GM12878 (cell line): ENCODE measurements at regions not wholly inside any gene's neighbourhood (a gene's known extent, or its start where the extent isn't known, plus 50 kb on each side); places are given as distances from the start of the nearest gene placed in this dataset.

ENCODE experiments used
- ATAC-seq: fragments of 200-7000 bp; cut with Tn5 transposase; 3 replicates; pipeline ENCODE4 v1.9.1; 2020; ENCODE audit warnings: mild to moderate bottlenecking, moderate library complexity
- BruUV-seq: library from RNA; stranded (reverse); fragments of 400-500 nt; replicated peaks from 2 replicates; lab custom pipeline; 2021; lab: Mats Ljungman, UMichigan
- CTCF ChIA-PET: fragments of 300-600 bp; sonication (Branson Sonifier 250); formaldehyde crosslinking; extraction: SDS; loops from one replicate; lab custom pipeline; 2021; ENCODE audit warnings: inconsistent platforms; lab: Yijun Ruan, JAX
- POLR2A ChIA-PET: fragments of 350-600 bp; formaldehyde crosslinking; extraction: SDS; loops from one replicate; lab custom pipeline; 2021; ENCODE audit warnings: inconsistent platforms; lab: Charles Lee
- RAD21 ChIA-PET: fragments of 300-600 bp; sonication (Branson Sonifier 250); formaldehyde crosslinking; loops from one replicate; lab custom pipeline; 2023; ENCODE audit warnings: antibody characterized with exemption; ENCODE audit not compliant: unreplicated experiment; lab: Charles Lee
- SMC1A ChIA-PET: fragments of 300-600 bp; sonication (Branson Sonifier 250); formaldehyde crosslinking; loops from one replicate; lab custom pipeline; 2023; ENCODE audit not compliant: unreplicated experiment, uncharacterized antibody; lab: Charles Lee
- DNase-seq: peaks from one replicate; pipeline ENCODE4 v3.0.0-alpha.2; 2011; ENCODE audit warnings: low read depth, low spot score
- FAIRE-seq: peaks from 3 replicates; lab custom pipeline; 2011; peaks lifted over from hg19 to GRCh38; lab: Jason Lieb, UNC
- H2AFZ ChIP-seq: 2 replicates; pipeline ENCODE4 v1.6.0; 2011; ENCODE audit warnings: low read depth, low read length, control low read depth; ENCODE audit not compliant: control insufficient read depth
- H3K27ac ChIP-seq: 2 replicates; pipeline ENCODE4 v1.5.1; 2011; ENCODE audit warnings: control low read depth; ENCODE audit not compliant: control insufficient read depth, insufficient read depth
- H3K27me3 ChIP-seq, 2 experiments: replicated peaks in 1 of 2; 2 replicates each; pipeline versions ENCODE4 v1.6.0 to v1.6.1; 2011; ENCODE audit warnings: low read length in 1 of 2; ENCODE audit not compliant: control insufficient read depth in 2 of 2, insufficient read depth in 2 of 2
- H3K36me3 ChIP-seq, 2 experiments: 2 replicates each; pipeline ENCODE4 v1.5.1; 2011; ENCODE audit warnings: low read length in 1 of 2; ENCODE audit not compliant: control insufficient read depth in 2 of 2, insufficient read depth in 2 of 2
- H3K4me1 ChIP-seq: 2 replicates; pipeline ENCODE4 v1.6.1; 2011; ENCODE audit warnings: mild to moderate bottlenecking, low read length, moderate library complexity, mixed read lengths; ENCODE audit not compliant: control insufficient read depth, insufficient read depth
- H3K4me2 ChIP-seq: 2 replicates; pipeline ENCODE4 v1.6.0; 2011; ENCODE audit warnings: control low read depth; ENCODE audit not compliant: control insufficient read depth, insufficient read depth
- H3K4me3 ChIP-seq: fragments of 200-600 bp; sonication (generic); 2 replicates; pipeline ENCODE4 v1.5.1; 2016
- H3K79me2 ChIP-seq: 2 replicates; pipeline ENCODE4 v1.6.0; 2011; ENCODE audit warnings: low read length; ENCODE audit not compliant: control insufficient read depth, insufficient read depth
- H3K9ac ChIP-seq: 2 replicates; pipeline ENCODE4 v1.8.0; 2011; ENCODE audit warnings: low read length, control low read depth, mixed read lengths; ENCODE audit not compliant: control insufficient read depth, insufficient read depth
- H3K9me3 ChIP-seq: replicated peaks from 3 replicates; pipeline ENCODE4 v1.5.1; 2011; ENCODE audit warnings: mild to moderate bottlenecking, low read length; ENCODE audit not compliant: control insufficient read depth, insufficient read depth
- H4K20me1 ChIP-seq: 2 replicates; pipeline ENCODE4 v1.6.0; 2011; ENCODE audit not compliant: control insufficient read depth, insufficient read depth
- ELK1 ChIP-seq: IDR thresholded peaks from 2 replicates; pipeline ENCODE4 v1.6.1; 2012; ENCODE audit warnings: low read depth, low read length, improper control_type of control experiment
- FOXM1 ChIP-seq: IDR thresholded peaks from 2 replicates; pipeline ENCODE4 v1.6.1; 2012; ENCODE audit warnings: low read depth, mild to moderate bottlenecking, inconsistent platforms, low read length, moderate library complexity
- SUZ12 ChIP-seq: fragments of 200-600 bp; sonication (generic); IDR thresholded peaks from one replicate; pipeline ENCODE4 v1.6.1; 2018; ENCODE audit warnings: antibody characterized with exemption, mild to moderate bottlenecking; ENCODE audit not compliant: unreplicated experiment
- TCF12 ChIP-seq: IDR thresholded peaks from 2 replicates; pipeline ENCODE4 v1.6.1; 2011; ENCODE audit warnings: low read depth, mild to moderate bottlenecking, low read length
- WGBS: methylation state at CpG from one replicate; pipeline ENCODE4 v1.1.6; 2016; ENCODE audit warnings: low lambda C conversion rate; ENCODE audit not compliant: insufficient replicate concordance, insufficient coverage; ENCODE audit errors: missing lambda C conversion rate; 5-methylcytosine and 5-hydroxymethylcytosine counted together
- in situ Hi-C: fragments of 300-500 bp; cut with MboI; formaldehyde crosslinking; loops from 9 replicates; pipeline ENCODE4 v1.14.3; 2018; ENCODE audit warnings: mixed read lengths
- intact Hi-C: fragments of 100-400 bp; cut with micrococcal nuclease; formaldehyde crosslinking; loops from one replicate; pipeline ENCODE4 v1.14.2; 2022; ENCODE audit not compliant: unreplicated experiment
- TF ChIP-seq, protein P1 (sequence below): fragments of 450-650 bp; conservative IDR thresholded peaks from 2 replicates; pipeline ENCODE4 v1.6.1; 2017; ENCODE audit warnings: mild to moderate bottlenecking, moderate library complexity

DNA sequence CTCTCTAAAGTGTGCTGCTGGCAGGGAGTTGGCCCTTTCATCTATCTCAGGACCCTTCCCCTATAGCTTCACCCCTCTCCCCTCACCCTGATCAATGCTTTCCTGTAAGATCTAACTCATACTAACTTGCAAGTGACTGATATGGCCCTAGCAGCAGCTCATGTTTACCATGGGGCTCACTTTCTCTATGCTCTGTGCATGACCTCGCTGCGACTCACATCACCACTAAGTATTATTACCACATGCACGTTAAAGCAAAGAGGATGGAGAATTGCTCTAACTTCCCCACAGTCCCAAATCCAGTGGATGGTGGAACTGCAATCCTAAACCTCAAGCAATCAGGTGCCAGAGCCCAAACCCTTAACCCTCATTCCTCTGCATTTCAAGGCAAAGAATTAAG is 626.6 kb downstream of the MID1IP1 start (continued):
- TF ChIP-seq, protein P1, sequence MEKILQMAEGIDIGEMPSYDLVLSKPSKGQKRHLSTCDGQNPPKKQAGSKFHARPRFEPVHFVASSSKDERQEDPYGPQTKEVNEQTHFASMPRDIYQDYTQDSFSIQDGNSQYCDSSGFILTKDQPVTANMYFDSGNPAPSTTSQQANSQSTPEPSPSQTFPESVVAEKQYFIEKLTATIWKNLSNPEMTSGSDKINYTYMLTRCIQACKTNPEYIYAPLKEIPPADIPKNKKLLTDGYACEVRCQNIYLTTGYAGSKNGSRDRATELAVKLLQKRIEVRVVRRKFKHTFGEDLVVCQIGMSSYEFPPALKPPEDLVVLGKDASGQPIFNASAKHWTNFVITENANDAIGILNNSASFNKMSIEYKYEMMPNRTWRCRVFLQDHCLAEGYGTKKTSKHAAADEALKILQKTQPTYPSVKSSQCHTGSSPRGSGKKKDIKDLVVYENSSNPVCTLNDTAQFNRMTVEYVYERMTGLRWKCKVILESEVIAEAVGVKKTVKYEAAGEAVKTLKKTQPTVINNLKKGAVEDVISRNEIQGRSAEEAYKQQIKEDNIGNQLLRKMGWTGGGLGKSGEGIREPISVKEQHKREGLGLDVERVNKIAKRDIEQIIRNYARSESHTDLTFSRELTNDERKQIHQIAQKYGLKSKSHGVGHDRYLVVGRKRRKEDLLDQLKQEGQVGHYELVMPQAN = no peak
- TF ChIP-seq FOXM1 = no peak

DNA sequence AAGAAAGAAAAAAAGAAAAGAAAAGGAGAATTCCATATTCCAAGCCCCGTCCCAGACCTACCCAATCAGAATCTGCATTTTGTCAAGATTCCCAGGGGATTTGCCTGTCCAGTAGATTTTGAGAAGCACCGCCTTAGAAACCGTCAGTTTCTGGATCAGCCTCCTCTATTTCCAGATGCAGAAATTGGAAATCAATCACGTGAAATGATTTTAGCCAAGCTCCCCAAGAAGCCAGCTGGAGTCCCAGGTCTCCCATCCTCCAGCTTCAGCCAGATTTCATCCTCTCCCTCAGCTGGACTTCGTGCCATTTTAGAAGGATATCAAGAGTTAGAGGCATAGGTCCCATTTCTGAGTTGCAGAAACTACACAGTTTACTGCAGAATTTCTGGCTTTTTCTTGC is 629.3 kb downstream of the MID1IP1 start:
- ChIA-PET RAD21 (no interaction called here), CTCF (interaction anchor here (0.6 kb wide), 1 partner anchor 954 kb away, joined by 3 read pairs; no protein-coding TSS in a partner anchor), POLR2A (no interaction called here), SMC1A (no interaction called here)
- Histone ChIP-seq H3K4me2 (no peak overlapping the region), H3K27ac (no peak overlapping the region), H3K9ac (no peak overlapping the region)
- intact Hi-C loops = no loop called here
- no peak for TF ChIP-seq SUZ12
- TF ChIP-seq ELK1 = no peak
- TF ChIP-seq TCF12 = no peak
- TF ChIP-seq, all 136 proteins: peak for 0
- no TSS peak for BruUV-seq
- Histone ChIP-seq H3K27me3 (no peaks in the 10 kb centered on the region), H3K4me1 (no peaks in the 10 kb centered on the region), H2AFZ (no peak overlapping the region), H3K4me3 (no peak overlapping the region), H3K79me2 (no peaks in the 10 kb centered on the region), H4K20me1 (no peaks in the 10 kb centered on the region), H3K36me3 (no peaks in the 10 kb centered on the region), H3K9me3 (no peaks in the 10 kb centered on the region; the same call in 2 of the 3 replicates)
- no peak for FAIRE-seq
- no peak for DNase-seq
- in situ Hi-C loops = no loop called here
- 27% methylated on average over 5 of the region's 5 CpGs for WGBS
- no peak for ATAC-seq
